Upper lobe of right lung (tissue), 1 donor: ENCODE measurements at regions not wholly inside any gene's neighbourhood (a gene's known extent, or its start where the extent isn't known, plus 50 kb on each side); places are given as distances from the start of the nearest gene placed in this dataset.
A peak's percentile ranks its signal among the peaks of the same experiment; 100 is the strongest.
"Not testable (repeated sequence)": the region's sequence is repeated elsewhere in the genome, so short reads cannot be mapped to it uniquely, and the experiment has no call there.

Source experiments
- ATAC-seq: fragments of 200-7000 bp; cut with Tn5 transposase; one replicate; pipeline ENCODE4 v1.9.1; 2020; ENCODE audit warnings: mild to moderate bottlenecking, moderate library complexity
- DNase-seq: peaks from one replicate; pipeline ENCODE4 v3.0.0-alpha.2; 2020
- H3K27ac ChIP-seq: fragments of 200-600 bp; one replicate; pipeline ENCODE4 v1.8.0; 2022
- H3K27me3 ChIP-seq: fragments of 200-600 bp; one replicate; pipeline ENCODE4 v1.8.0; 2022; ENCODE audit warnings: mild to moderate bottlenecking
- H3K36me3 ChIP-seq: fragments of 200-600 bp; one replicate; pipeline ENCODE4 v1.8.0; 2022
- H3K4me1 ChIP-seq: fragments of 200-600 bp; one replicate; pipeline ENCODE4 v1.8.0; 2022
- H3K4me3 ChIP-seq: fragments of 200-600 bp; one replicate; pipeline ENCODE4 v1.8.0; 2022; ENCODE audit warnings: mild to moderate bottlenecking
- H3K9me3 ChIP-seq: fragments of 200-600 bp; one replicate; pipeline ENCODE4 v1.8.0; 2022
- CTCF ChIP-seq: fragments of 200-600 bp; IDR thresholded peaks from one replicate; pipeline ENCODE4 v1.8.0; 2022; ENCODE audit warnings: antibody characterized with exemption
- intact Hi-C: fragments of 100-400 bp; cut with DNase I; formaldehyde crosslinking; loops from one replicate; pipeline ENCODE4 v1.11.0; 2022
- donor health status: DM: no; HTN: yes; CAD: no; lungs with severe emphysema.

DNA sequence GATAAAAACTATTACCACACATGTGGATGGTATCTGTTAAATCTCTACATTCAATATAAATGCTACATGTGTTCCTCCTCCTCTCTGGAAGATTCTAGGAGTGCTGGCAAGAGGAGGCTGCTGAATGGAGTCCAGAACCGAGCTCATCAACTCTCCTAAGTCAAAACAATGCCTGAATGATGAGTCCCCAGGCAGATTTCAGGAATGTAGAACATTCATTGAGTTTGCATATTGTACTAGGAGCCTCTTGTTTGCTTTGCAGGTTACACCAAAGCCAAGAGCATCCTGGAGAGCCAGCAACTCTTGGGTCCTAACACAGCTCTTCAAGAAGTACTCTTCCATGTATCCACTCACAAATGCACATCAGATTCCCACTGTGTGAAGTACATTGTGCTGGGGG lies 117.6 kb upstream of the UST start:
- DNase-seq (no peak), ATAC-seq (no peak)
- Histone ChIP-seq H3K4me3 (no peak overlapping the region), H3K27me3 (no peaks in the 10 kb centered on the region), H3K4me1 (no peaks in the 10 kb centered on the region), H3K9me3 (no peaks in the 10 kb centered on the region), H3K36me3 (no peaks in the 10 kb centered on the region), H3K27ac (no peak overlapping the region)
- intact Hi-C loops = no loop called here
- no peak for TF ChIP-seq CTCF

- intact Hi-C loops = no loop called here
- Histone ChIP-seq H3K36me3 (no peaks in the 10 kb centered on the region), H3K27ac (no peak overlapping the region), H3K9me3 (no peaks in the 10 kb centered on the region), H3K4me3 (no peak overlapping the region), H3K27me3 (no peaks in the 10 kb centered on the region), H3K4me1 (no peaks in the 10 kb centered on the region)
- no peak for ATAC-seq
- DNase-seq = no peak
- TF ChIP-seq CTCF = no peak
Measured at GRCh38 chr6:148629592-148630465, 117.0 kb upstream of the UST start.

- no peak for ATAC-seq
- Histone ChIP-seq H3K36me3 (no peaks in the 10 kb centered on the region), H3K4me3 (no peak overlapping the region), H3K27ac (no peak overlapping the region), H3K4me1 (no peaks in the 10 kb centered on the region), H3K27me3 (no peaks in the 10 kb centered on the region), H3K9me3 (no peaks in the 10 kb centered on the region)
- TF ChIP-seq CTCF = no peak
- DNase-seq = no peak
- intact Hi-C loops = no loop called here
Measured at GRCh38 chr6:148635070-148635743, 111.6 kb upstream of the UST start.

- H3K27ac ChIP-seq, H3K4me1 ChIP-seq, H3K4me3 ChIP-seq, H3K27me3 ChIP-seq, H3K36me3 ChIP-seq, ATAC-seq, DNase-seq, intact Hi-C loops, H3K9me3 ChIP-seq: not testable (repeated sequence)
Measured at GRCh38 chr6:148641836-148642235, 105.0 kb upstream of the UST start.

DNA sequence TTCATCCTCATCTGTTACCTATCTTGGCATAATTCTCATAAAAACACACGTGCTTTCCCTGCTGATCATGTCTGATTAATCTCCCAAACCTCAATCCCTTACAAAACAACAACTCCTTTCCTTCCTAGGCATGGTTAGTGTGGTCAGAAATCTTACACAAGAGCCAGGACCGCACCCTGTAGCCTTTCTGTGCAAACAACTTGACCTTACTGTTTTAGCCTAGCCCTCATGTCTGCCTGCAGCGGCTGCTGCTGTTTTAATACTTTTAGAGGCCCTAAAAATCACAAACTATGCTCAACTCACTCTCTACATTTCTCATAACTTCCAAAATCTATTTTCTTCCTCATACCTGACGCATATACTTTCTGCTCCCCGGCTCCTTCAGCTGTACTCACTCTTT lies 103.6 kb upstream of the UST start:
- H3K4me3 ChIP-seq, H3K4me1 ChIP-seq, H3K36me3 ChIP-seq, intact Hi-C loops, DNase-seq, H3K27ac ChIP-seq, H3K9me3 ChIP-seq, ATAC-seq, H3K27me3 ChIP-seq: not testable (repeated sequence)

- H3K4me3 ChIP-seq, DNase-seq, H3K36me3 ChIP-seq, H3K27me3 ChIP-seq, ATAC-seq, H3K27ac ChIP-seq, intact Hi-C loops, H3K9me3 ChIP-seq, H3K4me1 ChIP-seq: not testable (repeated sequence)
Measured at GRCh38 chr6:148645049-148645448, 101.8 kb upstream of the UST start.

DNA sequence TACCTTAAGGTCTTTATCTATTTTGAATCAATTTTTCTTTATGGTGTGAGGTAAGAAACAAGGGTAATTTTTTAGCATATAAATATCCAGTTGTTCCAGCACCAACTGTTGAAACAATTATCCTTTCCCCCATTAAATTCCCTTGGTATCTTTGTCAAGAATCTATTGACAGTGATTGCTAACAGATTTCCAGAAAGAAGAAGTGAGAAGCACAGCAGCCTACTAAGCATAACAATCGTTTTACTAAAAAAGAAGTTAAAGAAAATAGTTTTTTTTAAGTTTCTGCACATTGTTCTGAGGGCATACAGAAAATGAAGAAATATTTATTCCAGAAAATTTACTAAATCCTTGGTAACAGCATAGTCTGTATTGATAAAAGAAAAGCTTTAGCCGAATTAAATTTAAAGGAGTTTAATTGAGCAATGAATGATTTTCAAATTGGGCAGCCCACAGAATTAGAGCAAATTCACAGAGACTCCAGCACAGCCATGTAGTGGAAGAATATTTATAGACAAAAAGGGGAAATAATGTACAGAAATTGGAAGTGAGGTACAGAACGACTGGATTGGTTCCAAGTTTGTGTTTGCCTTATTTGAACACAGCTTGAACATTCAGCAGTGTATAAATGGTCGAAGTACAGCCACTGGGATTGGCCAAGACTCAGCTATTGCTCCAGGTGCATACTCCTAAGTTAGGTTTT lies 97.9 kb upstream of the UST start:
- H3K27ac ChIP-seq = no peak overlapping the region
- H3K27me3 ChIP-seq = no peaks in the 10 kb centered on the region
- ATAC-seq (peak; percentile 34), DNase-seq (no peak)
- H3K4me3 ChIP-seq = no peak overlapping the region
- TF ChIP-seq CTCF = no peak
- no peaks in the 10 kb centered on the region for H3K36me3 ChIP-seq
- H3K9me3 ChIP-seq = no peaks in the 10 kb centered on the region
- intact Hi-C loops = no loop called here
- no peaks in the 10 kb centered on the region for H3K4me1 ChIP-seq
